Thoracic aorta (tissue), 2 donors: ENCODE measurements at regions not wholly inside any gene's neighbourhood (a gene's known extent, or its start where the extent isn't known, plus 50 kb on each side); places are given as distances from the start of the nearest gene placed in this dataset.

ENCODE experiments used
- ATAC-seq: fragments of 150-250 bp; one replicate; pipeline ENCODE4 v1.8.0; 2017; ENCODE audit warnings: low read depth; ENCODE audit not compliant: insufficient number of reproducible peaks, low FRiP score
- DNase-seq: peaks from one replicate; pipeline ENCODE4 v3.0.0-alpha.2; 2020; ENCODE audit warnings: low spot score
- H3K27ac ChIP-seq, 2 donors: fragments of 200-600 bp; sonication (generic); 1 replicate in 1 of 2; 2 replicates in 1 of 2; pipeline ENCODE4 v1.5.1; 2016; ENCODE audit warnings: mild to moderate bottlenecking in 2 of 2, moderate library complexity in 2 of 2
- H3K27me3 ChIP-seq: fragments of 200-600 bp; sonication (generic); replicated peaks from 2 replicates; pipeline ENCODE4 v1.6.0; 2016; ENCODE audit warnings: mild to moderate bottlenecking; ENCODE audit not compliant: insufficient read depth
- H3K36me3 ChIP-seq: fragments of 200-600 bp; sonication (generic); one replicate; pipeline ENCODE4 v1.5.1; 2016
- H3K4me1 ChIP-seq, 2 donors: fragments of 200-600 bp; sonication (generic); 1 replicate in 1 of 2; 2 replicates in 1 of 2; pipeline versions ENCODE4 v1.5.1 to v1.6.0; 2016; ENCODE audit warnings: low read depth in 2 of 2, mild to moderate bottlenecking in 1 of 2; ENCODE audit not compliant: control insufficient read depth in 1 of 2
- H3K4me3 ChIP-seq: fragments of 200-600 bp; sonication (generic); 2 replicates; pipeline ENCODE4 v1.5.1; 2016; ENCODE audit warnings: mild to moderate bottlenecking
- H3K9me3 ChIP-seq: fragments of 200-600 bp; sonication (generic); 2 replicates; pipeline ENCODE4 v1.5.1; 2016
- CTCF ChIP-seq: fragments of 200-600 bp; sonication (generic); IDR thresholded peaks from one replicate; pipeline ENCODE4 v1.5.1; 2019; ENCODE audit warnings: antibody characterized with exemption

GRCh38 chr15:77731945-77732344, 99.2 kb upstream of the LINGO1 start:
- no peak for DNase-seq
- Histone ChIP-seq H3K4me1 (no peaks in the 10 kb centered on the region), H3K27ac (no peak overlapping the region), H3K27me3 (no peaks in the 10 kb centered on the region), H3K9me3 (no peaks in the 10 kb centered on the region), H3K36me3 (no peaks in the 10 kb centered on the region), H3K4me3 (no peak overlapping the region)
- TF ChIP-seq CTCF: no peak
- no peak for ATAC-seq

GRCh38 chr15:77731067-77731466, 98.4 kb upstream of the LINGO1 start:
- no peak for DNase-seq
- TF ChIP-seq CTCF: no peak
- H3K9me3 ChIP-seq: no peaks in the 10 kb centered on the region
- no peak overlapping the region for H3K4me3 ChIP-seq
- no peaks in the 10 kb centered on the region for H3K27me3 ChIP-seq
- no peaks in the 10 kb centered on the region for H3K4me1 ChIP-seq
- H3K36me3 ChIP-seq: no peaks in the 10 kb centered on the region
- no peak for ATAC-seq
- H3K27ac ChIP-seq: no peak overlapping the region

- Histone ChIP-seq H3K4me3 (no peak overlapping the region), H3K27me3 (no peaks in the 10 kb centered on the region), H3K4me1 (no peaks in the 10 kb centered on the region), H3K9me3 (no peaks in the 10 kb centered on the region), H3K27ac (no peak overlapping the region), H3K36me3 (no peaks in the 10 kb centered on the region)
- TF ChIP-seq CTCF: no peak
- DNase-seq (no peak), ATAC-seq (no peak)
Measured at GRCh38 chr15:77727635-77728304, 95.1 kb upstream of the LINGO1 start.

- H3K4me1 ChIP-seq: no peaks in the 10 kb centered on the region
Measured at GRCh38 chr15:77724715-77725114, 92.0 kb upstream of the LINGO1 start.

GRCh38 chr15:77723756-77724155, 91.0 kb upstream of the LINGO1 start:
- DNase-seq: no peak
- Histone ChIP-seq H3K4me1 (no peaks in the 10 kb centered on the region), H3K27ac (no peak overlapping the region), H3K4me3 (no peak overlapping the region), H3K9me3 (no peaks in the 10 kb centered on the region), H3K27me3 (no peaks in the 10 kb centered on the region), H3K36me3 (no peaks in the 10 kb centered on the region)
- no peak for ATAC-seq
- TF ChIP-seq CTCF: no peak

More at GRCh38 chr15:77724715-77725114, 92.0 kb upstream of the LINGO1 start:
- TF ChIP-seq CTCF: no peak
- Histone ChIP-seq H3K9me3 (no peaks in the 10 kb centered on the region), H3K27ac (no peak overlapping the region), H3K36me3 (no peaks in the 10 kb centered on the region), H3K27me3 (no peaks in the 10 kb centered on the region), H3K4me3 (no peak overlapping the region)
- DNase-seq: no peak
- no peak for ATAC-seq
